Gastroesophageal sphincter (tissue), 3 donors: ENCODE measurements at regions not wholly inside any gene's neighbourhood (a gene's known extent, or its start where the extent isn't known, plus 50 kb on each side); places are given as distances from the start of the nearest gene placed in this dataset.

Source experiments
- CTCF ChIP-seq, 4 experiments: fragments of 200-600 bp in 2 of 4; fragments of 450-650 bp in 2 of 4; sonication (generic) in 1 of 4; IDR thresholded peaks; one replicate each; pipeline ENCODE4 v1.5.1; 2017 to 2019; ENCODE audit warnings: antibody characterized with exemption in 4 of 4, mild to moderate bottlenecking in 2 of 4, moderate library complexity in 2 of 4
- EP300 ChIP-seq: sonication (generic); formaldehyde crosslinking; IDR thresholded peaks from one replicate; pipeline ENCODE4 v1.6.1; 2017; ENCODE audit warnings: antibody characterized with exemption, mild to moderate bottlenecking
- POLR2A ChIP-seq, 2 donors: fragments of 450-650 bp; IDR thresholded peaks; one replicate each; pipeline ENCODE4 v1.6.1; 2017; ENCODE audit warnings: antibody characterized with exemption in 2 of 2, mild to moderate bottlenecking in 2 of 2, moderate library complexity in 1 of 2
- POLR2AphosphoS5 ChIP-seq: sonication (generic); formaldehyde crosslinking; IDR thresholded peaks from one replicate; pipeline ENCODE4 v1.6.1; 2017; ENCODE audit warnings: antibody characterized with exemption

- TF ChIP-seq EP300 (no peak), CTCF (IDR thresholded peaks at IDR 0.05) (no peak), POLR2AphosphoS5 (no peak), POLR2A (IDR thresholded peaks at IDR 0.05) (no peak)
These were observed 1176.1 kb downstream of the CDH11 start for GRCh38 chr16:63945806-63946205.
